ENCODE measurements at regions not wholly inside any gene's neighbourhood (a gene's known extent, or its start where the extent isn't known, plus 50 kb on each side); places are given as distances from the start of the nearest gene placed in this dataset.

GRCh38 chr14:95765051-95765450 is 51.1 kb upstream of the TCL1A start:
- no peaks in the 10 kb centered on the region for H3K9me3 Mint-ChIP-seq (ENCODE audit: low read depth)
- DNase-seq (ENCODE audit: low spot score, unreplicated experiment) = no peak
- peaks cover 1% of the 10 kb centered on the region for H3K4me1 Mint-ChIP-seq (ENCODE audit: low read depth)
- H3K27ac Mint-ChIP-seq = no peak overlapping the region
- no peak for TF ChIP-seq CTCF (IDR thresholded peaks at IDR 0.05; ENCODE audit: unreplicated experiment)
- no peaks in the 10 kb centered on the region for H3K36me3 Mint-ChIP-seq (ENCODE audit: insufficient read depth)
- no peak overlapping the region for H3K4me3 Mint-ChIP-seq (ENCODE audit: low read depth)
- peaks cover 17% of the 10 kb centered on the region for H3K27me3 Mint-ChIP-seq

GRCh38 chr14:95763875-95764274 is 50.0 kb upstream of the TCL1A start:
- Mint-ChIP-seq H3K27ac (no peak overlapping the region), H3K36me3 (ENCODE audit: insufficient read depth) (no peaks in the 10 kb centered on the region), H3K4me3 (ENCODE audit: low read depth) (no peak overlapping the region), H3K4me1 (ENCODE audit: low read depth) (peaks cover 1% of the 10 kb centered on the region), H3K27me3 (peaks cover 23% of the 10 kb centered on the region), H3K9me3 (ENCODE audit: low read depth) (no peaks in the 10 kb centered on the region)
- no peak for DNase-seq (ENCODE audit: low spot score, unreplicated experiment)
- no peak for TF ChIP-seq CTCF (IDR thresholded peaks at IDR 0.05; ENCODE audit: unreplicated experiment)
